GM21381 (cell line): ENCODE measurements at regions not wholly inside any gene's neighbourhood (a gene's known extent, or its start where the extent isn't known, plus 50 kb on each side); places are given as distances from the start of the nearest gene placed in this dataset.

Source experiments
- ATAC-seq: cut with Tn5 transposase; IDR thresholded peaks from one replicate; pipeline ENCODE4 v1.9.1; 2021; ENCODE audit warnings: mild to moderate bottlenecking, moderate library complexity; ENCODE audit not compliant: unreplicated experiment

DNA sequence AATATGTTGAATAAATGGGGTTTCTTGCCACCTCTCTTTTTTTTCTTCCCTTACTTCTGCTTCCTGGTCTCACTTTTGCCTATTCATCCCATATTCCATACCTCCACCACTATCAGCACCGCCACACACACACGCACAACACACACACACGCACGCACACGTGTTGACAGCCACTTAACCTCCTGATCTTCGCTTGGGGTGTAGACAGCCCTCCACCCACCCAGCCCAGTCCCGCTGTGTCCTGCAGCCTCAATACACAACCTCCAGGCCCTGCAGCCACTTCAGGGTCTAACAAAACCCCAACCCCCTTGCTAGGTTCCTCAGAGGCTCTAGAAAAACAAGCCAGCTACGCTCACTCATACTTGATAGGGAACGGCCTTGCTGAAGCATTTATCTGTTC, 72.3 kb downstream of the LINC00237 start:
- ATAC-seq = no peak

DNA sequence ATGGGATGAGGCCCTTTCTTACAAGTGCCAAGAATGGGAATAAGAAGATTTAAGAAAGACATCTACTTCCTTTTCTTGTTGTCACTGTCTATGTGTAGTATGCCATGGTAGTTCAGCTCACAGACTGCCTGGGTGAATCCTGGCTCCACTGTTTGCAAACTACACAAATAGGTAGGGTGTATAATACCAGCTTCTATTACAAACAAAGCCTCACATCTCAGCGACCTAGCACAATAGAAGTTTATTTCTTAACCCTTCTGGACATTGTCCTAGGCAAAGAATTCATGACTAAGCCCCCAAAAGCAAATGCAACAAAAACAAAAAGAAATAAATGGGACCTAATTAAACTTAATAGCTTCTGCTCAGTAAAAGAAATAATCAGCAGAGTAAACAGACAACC, 74.5 kb downstream of the LINC00237 start:
- no peak for ATAC-seq

DNA sequence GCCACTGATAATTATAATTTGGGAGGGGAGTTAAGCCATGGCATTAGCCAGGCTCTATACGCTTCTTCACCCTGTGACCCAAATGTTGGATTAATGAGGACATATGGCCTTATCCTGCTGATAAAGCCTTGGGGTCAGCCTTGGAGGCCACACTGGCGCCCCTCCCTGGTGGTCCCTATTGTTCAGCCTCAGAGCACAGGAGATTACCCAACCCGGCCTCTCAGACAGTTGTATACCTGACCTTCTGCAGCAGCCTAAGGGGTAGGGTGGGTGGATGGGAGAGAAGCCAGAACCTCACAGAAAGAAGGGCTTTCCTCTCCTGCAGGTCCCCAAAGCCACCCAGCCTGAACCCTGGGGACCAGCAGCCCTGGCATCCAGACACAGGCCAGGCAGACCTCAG, 76.8 kb downstream of the LINC00237 start:
- ATAC-seq = no peak

DNA sequence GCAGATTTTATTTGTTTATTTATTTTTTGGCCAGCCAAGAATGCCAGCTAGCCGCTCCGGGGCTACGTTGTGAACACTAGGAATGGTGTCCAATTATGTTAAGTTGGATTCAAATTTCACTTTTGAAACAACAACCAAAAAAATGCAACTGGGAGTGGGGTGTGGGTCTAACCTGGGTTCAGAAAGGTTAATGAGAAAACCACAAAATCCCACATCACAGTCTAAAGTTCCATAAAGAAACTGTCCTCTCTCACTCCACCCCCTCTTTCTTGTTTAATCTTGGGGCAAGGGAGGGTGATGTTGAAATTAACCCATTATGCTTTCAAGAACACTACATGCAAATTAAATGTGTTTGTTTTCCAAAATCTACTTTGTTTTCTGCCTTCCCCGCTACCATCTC, 77.2 kb downstream of the LINC00237 start:
- ATAC-seq = no peak

- no peak for ATAC-seq
Observed at GRCh38 chr20:21028436-21028835, 77.7 kb downstream of the LINC00237 start.

DNA sequence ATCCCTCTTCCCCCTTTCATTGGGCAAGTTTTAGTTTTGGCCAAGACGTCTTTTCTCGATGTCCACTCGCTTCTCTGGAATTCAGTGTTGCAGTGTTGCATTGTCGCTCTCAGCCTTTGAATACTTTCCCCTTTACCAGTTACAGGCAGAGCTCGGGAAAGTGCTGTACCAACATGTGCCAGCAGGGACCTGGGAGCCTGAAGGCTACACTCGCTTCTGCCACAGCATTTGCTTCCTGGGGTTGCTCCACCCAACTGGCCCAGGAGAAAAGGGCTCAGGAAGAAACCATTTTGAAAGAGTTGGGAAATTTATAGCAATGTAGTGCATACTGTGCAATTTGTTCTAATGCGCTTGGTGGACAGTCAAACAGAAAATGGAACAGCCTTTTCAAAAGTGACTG, 78.6 kb downstream of the LINC00237 start:
- no peak for ATAC-seq

GRCh38 chr20:21026951-21027350, 79.2 kb downstream of the LINC00237 start:
- ATAC-seq = no peak

GRCh38 chr20:21024420-21024819, 81.7 kb downstream of the LINC00237 start:
- ATAC-seq = no peak

GRCh38 chr20:21022925-21023324, 83.2 kb downstream of the LINC00237 start:
- ATAC-seq = no peak

- ATAC-seq = no peak
Observed at GRCh38 chr20:21021472-21021790, 84.7 kb downstream of the LINC00237 start.

DNA sequence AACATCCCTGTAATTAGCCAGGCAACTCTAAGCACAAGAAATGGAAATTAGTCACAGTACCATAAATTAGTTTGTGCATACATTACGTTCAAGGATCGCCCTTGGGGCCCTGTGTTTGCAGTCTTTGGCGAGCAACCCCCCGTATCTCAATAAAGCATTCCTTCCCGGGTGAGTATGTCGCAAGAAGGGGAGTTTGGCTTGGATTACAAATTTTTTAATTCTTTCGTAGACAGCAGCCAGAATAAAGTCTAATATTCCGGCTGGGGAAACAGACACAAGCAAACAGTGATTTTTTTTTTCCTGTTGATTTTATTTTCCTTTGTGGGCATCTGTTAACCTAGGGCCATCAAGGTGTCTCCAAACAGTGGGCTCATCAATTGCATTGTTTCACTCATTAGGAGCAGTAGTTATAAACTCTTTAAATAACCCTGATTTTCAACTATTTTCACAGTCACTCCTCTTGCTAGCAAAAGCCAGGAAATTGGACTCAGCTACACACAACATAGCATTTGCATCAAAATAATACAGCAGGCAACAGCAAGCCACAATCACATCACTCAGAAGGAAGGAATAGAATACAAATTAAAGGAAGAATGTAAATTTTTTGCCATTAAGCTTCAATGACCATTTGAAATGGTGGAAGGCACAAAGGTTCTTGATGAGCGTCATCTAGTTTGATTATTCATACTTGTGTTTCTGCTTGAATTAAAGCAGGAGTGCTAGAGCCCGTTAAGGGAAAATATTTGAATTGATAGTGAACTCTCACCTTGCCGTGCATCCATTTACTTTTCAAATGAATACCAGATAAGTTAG, 85.3 kb downstream of the LINC00237 start:
- no peak for ATAC-seq

- ATAC-seq = no peak
Observed at GRCh38 chr20:21019814-21020658, 86.1 kb downstream of the LINC00237 start.

- no peak for ATAC-seq
Observed at GRCh38 chr20:21019468-21019813, 86.7 kb downstream of the LINC00237 start.

DNA sequence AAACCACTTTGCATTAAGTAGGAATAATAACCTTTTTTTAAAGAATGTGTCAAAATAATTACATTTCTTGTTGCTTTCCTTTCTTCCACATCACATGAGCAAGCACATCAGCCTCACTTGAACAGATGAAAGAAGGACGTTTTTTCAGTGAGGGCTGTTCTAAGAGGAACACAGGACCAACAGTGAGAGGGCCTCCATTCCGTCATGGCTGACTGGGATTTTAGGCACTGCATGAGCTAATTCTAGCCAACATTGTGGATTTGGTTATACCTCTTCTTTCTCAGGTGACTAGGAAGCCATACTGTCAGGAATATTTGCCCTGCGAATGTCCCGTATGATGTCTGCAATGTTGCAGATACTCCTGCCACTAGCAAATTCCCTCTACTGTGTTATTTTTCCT, 87.6 kb downstream of the LINC00237 start:
- no peak for ATAC-seq

GRCh38 chr20:21017528-21018085, 88.6 kb downstream of the LINC00237 start:
- no peak for ATAC-seq

DNA sequence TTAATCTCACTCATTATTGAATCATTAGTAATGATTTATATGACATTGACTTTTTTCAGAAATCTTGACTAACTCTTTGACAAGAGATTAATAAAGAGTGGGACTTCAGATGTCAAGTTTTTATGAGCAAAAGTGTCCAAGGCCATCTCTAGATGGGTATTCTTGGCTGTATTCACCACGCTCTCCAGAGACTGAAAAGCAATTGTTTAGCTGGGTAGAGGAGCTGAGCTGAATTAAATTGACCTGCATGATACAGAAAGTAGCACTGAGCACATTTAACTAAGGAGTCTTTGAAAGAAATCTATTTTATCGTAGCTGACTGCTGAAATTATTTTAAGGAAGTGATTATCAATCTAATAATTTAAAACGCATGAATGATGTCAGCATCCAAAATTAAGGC, 89.4 kb downstream of the LINC00237 start:
- no peak for ATAC-seq

- ATAC-seq = no peak
Observed at GRCh38 chr20:21014528-21014927, 91.6 kb downstream of the LINC00237 start.

DNA sequence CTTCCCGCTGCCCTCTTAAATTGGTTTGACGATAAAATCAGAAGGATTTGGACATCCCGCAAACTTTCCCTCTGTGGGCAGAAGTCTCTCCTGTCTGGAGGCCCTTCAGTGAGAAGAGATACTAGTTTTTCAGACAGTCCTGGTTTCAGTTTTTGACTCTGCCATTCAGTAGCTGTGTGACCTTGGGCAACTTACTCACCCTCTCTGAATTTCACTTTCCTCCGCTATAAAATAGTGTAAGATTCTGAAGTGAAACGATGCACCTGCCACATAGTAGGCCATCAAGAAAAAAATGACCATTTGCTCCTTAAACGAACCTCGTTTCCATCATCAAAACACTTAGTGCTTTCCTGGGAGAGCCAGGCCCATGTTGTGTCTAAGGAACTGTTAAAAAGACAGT, 97.2 kb downstream of the LINC00237 start:
- no peak for ATAC-seq

GRCh38 chr20:21006611-21007010, 99.5 kb downstream of the LINC00237 start:
- no peak for ATAC-seq

- ATAC-seq = no peak
Observed at GRCh38 chr20:21004386-21005076, 101.6 kb downstream of the LINC00237 start.

DNA sequence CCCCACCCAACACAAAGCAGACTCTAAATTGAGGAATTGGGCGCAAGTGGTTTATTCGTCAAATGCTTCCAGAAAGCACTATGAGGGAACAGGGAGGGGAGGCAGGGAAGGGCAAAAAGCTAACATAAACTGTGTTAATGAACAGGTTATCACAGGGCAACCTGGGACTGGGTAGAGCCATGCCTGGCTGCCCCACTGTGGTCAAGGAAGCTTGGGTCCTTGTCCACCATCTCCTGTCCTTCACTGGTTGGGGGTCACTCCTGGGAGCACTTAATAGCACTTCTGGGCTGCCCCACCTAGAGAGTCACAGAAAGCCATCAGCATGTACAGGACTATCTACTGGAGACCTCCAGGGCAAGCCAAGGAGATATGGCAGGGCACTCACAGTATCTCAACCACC, 102.3 kb downstream of the LINC00237 start:
- no peak for ATAC-seq

DNA sequence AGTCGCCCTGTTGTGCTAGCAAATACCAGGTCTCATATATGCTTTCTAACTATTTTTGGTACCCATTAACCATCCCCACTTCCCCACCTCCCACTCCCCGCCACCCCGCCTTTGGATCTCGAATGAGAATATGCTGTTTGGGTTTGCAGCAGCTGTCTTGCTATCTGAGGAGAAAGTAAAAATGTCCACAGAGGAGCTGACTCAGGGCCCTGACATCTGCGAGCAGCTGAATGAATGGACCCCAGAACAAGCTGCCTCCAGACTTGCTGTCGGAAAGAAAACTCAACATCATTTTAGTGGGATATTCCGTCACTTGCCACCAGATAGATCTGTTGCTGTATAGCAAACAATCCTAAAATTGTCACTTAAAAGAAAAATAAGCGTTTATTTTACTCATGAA, 103.7 kb downstream of the LINC00237 start:
- no peak for ATAC-seq
